Mesenchymal stem cell (in vitro differentiated cells and primary cell): ENCODE measurements at regions not wholly inside any gene's neighbourhood (a gene's known extent, or its start where the extent isn't known, plus 50 kb on each side); places are given as distances from the start of the nearest gene placed in this dataset.

Experiments used
- DNase-seq: peaks from one replicate; pipeline ENCODE4 v3.0.0-alpha.2; 2013
- H2AFZ ChIP-seq: one replicate; pipeline ENCODE4 v1.6.1; 2013; ENCODE audit warnings: low read depth, mild to moderate bottlenecking, control low read depth, inconsistent platforms, low read length, moderate library complexity
- H2AK5ac ChIP-seq: 2 replicates; pipeline ENCODE4 v1.6.1; 2013; ENCODE audit warnings: low read length, moderate library complexity, mild to moderate bottlenecking, inconsistent platforms; ENCODE audit not compliant: severe bottlenecking
- H2BK120ac ChIP-seq: one replicate; pipeline ENCODE4 v1.6.1; 2013; ENCODE audit warnings: low read depth, mild to moderate bottlenecking, inconsistent platforms, low read length, moderate library complexity
- H2BK12ac ChIP-seq, 2 experiments: one replicate each; pipeline ENCODE4 v1.6.1; 2013; ENCODE audit warnings: inconsistent platforms in 2 of 2, low read length in 2 of 2, mild to moderate bottlenecking in 2 of 2, moderate library complexity in 2 of 2, control low read depth in 1 of 2
- H2BK15ac ChIP-seq: one replicate; pipeline ENCODE4 v1.6.1; 2013; ENCODE audit warnings: mild to moderate bottlenecking, low read depth, inconsistent platforms; ENCODE audit not compliant: poor library complexity, severe bottlenecking
- H2BK5ac ChIP-seq: 2 replicates; pipeline ENCODE4 v1.6.1; 2013; ENCODE audit warnings: low read depth, mild to moderate bottlenecking, low read length, control low read depth, inconsistent platforms; ENCODE audit not compliant: poor library complexity, severe bottlenecking
- H3K14ac ChIP-seq, 2 experiments: one replicate each; pipeline ENCODE4 v1.6.1; 2013; ENCODE audit warnings: inconsistent platforms in 2 of 2, low read length in 2 of 2, control low read depth in 1 of 2, mild to moderate bottlenecking in 1 of 2, moderate library complexity in 1 of 2
- H3K18ac ChIP-seq, 2 experiments: one replicate each; pipeline ENCODE4 v1.6.1; 2013; ENCODE audit warnings: inconsistent platforms in 2 of 2, low read length in 2 of 2, control low read depth in 1 of 2, low read depth in 1 of 2, mild to moderate bottlenecking in 1 of 2
- H3K23ac ChIP-seq, 2 experiments: one replicate each; pipeline ENCODE4 v1.6.1; 2013; ENCODE audit warnings: inconsistent platforms in 2 of 2, low read length in 2 of 2, mild to moderate bottlenecking in 2 of 2, moderate library complexity in 2 of 2, control low read depth in 1 of 2
- H3K27ac ChIP-seq: 2 replicates; pipeline ENCODE4 v1.5.1; 2013; ENCODE audit warnings: mild to moderate bottlenecking, moderate library complexity, low read length, control low read depth, inconsistent platforms; ENCODE audit not compliant: poor library complexity, severe bottlenecking
- H3K27me3 ChIP-seq, 2 experiments: 2 replicates each; pipeline versions ENCODE4 v1.6.1 to v1.7.0; 2013; ENCODE audit warnings: low read length in 2 of 2, mild to moderate bottlenecking in 2 of 2, moderate library complexity in 2 of 2, control low read depth in 1 of 2, inconsistent platforms in 1 of 2; ENCODE audit not compliant: control insufficient read depth in 1 of 2, insufficient read depth in 1 of 2
- H3K36me3 ChIP-seq, 2 experiments: 2 replicates each; pipeline versions ENCODE4 v1.6.1 to v1.7.0; 2013; ENCODE audit warnings: low read length in 2 of 2, control low read depth in 1 of 2, inconsistent platforms in 1 of 2, low read depth in 1 of 2, mild to moderate bottlenecking in 1 of 2; ENCODE audit not compliant: insufficient read depth in 2 of 2, control insufficient read depth in 1 of 2
- H3K4ac ChIP-seq, 2 experiments: one replicate each; pipeline ENCODE4 v1.6.1; 2013; ENCODE audit warnings: inconsistent platforms in 2 of 2, low read length in 2 of 2, mild to moderate bottlenecking in 2 of 2, moderate library complexity in 2 of 2, control low read depth in 1 of 2, low read depth in 1 of 2
- H3K4me1 ChIP-seq: 2 replicates; pipeline ENCODE4 v1.6.1; 2013; ENCODE audit warnings: low read depth, low read length, control low read depth; ENCODE audit not compliant: control insufficient read depth, insufficient read depth
- H3K4me2 ChIP-seq: 2 replicates; pipeline ENCODE4 v1.6.1; 2013; ENCODE audit warnings: low read length, mild to moderate bottlenecking, inconsistent platforms; ENCODE audit not compliant: poor library complexity, severe bottlenecking
- H3K4me3 ChIP-seq, 2 experiments: 2 replicates each; pipeline versions ENCODE4 v1.5.1 to v1.7.0; 2013; ENCODE audit warnings: low read length in 2 of 2, mild to moderate bottlenecking in 2 of 2, control low read depth in 1 of 2, low read depth in 1 of 2; ENCODE audit not compliant: insufficient read depth in 1 of 2
- H3K79me1 ChIP-seq: replicated peaks from 2 replicates; pipeline ENCODE4 v1.6.1; 2013; ENCODE audit warnings: mild to moderate bottlenecking, control low read depth, low read length, inconsistent platforms; ENCODE audit not compliant: poor library complexity, severe bottlenecking
- H3K9ac ChIP-seq: 2 replicates; pipeline ENCODE4 v1.7.0; 2013; ENCODE audit warnings: mild to moderate bottlenecking, low read length, moderate library complexity
- H3K9me3 ChIP-seq: 2 replicates; pipeline ENCODE4 v1.7.0; 2013; ENCODE audit warnings: mild to moderate bottlenecking, low read length; ENCODE audit not compliant: control insufficient read depth
- H4K8ac ChIP-seq: one replicate; pipeline ENCODE4 v1.6.1; 2013; ENCODE audit warnings: inconsistent platforms, mild to moderate bottlenecking, low read length, moderate library complexity
- H4K91ac ChIP-seq: one replicate; pipeline ENCODE4 v1.6.1; 2013; ENCODE audit warnings: mild to moderate bottlenecking, low read length, inconsistent platforms
- WGBS: methylation state at CpG from one replicate; pipeline ENCODE4 v1.1.7; 2013; ENCODE audit warnings: mixed read lengths; 5-methylcytosine and 5-hydroxymethylcytosine counted together

GRCh38 chr3:168183774-168184173, 88.0 kb upstream of the GOLIM4 start:
- no peak overlapping the region for H2BK5ac ChIP-seq
- H3K36me3 ChIP-seq, result no peaks in the 10 kb centered on the region
- no peak overlapping the region for H3K4me3 ChIP-seq
- H4K91ac ChIP-seq, result no peak overlapping the region
- H4K8ac ChIP-seq, result no peak overlapping the region
- H3K4me1 ChIP-seq, result no peaks in the 10 kb centered on the region
- H3K27ac ChIP-seq, result no peak overlapping the region
- no peak overlapping the region for H3K14ac ChIP-seq
- H2AK5ac ChIP-seq, result no peak overlapping the region
- H3K4ac ChIP-seq, result no peak overlapping the region
- no peaks in the 10 kb centered on the region for H3K9me3 ChIP-seq
- no peak for DNase-seq
- H3K27me3 ChIP-seq, result no peaks in the 10 kb centered on the region
- H3K79me1 ChIP-seq, result no peaks in the 10 kb centered on the region
- H3K9ac ChIP-seq, result no peak overlapping the region
- WGBS, result 71% methylated on average over 1 of the region's 1 CpG
- no peak overlapping the region for H3K23ac ChIP-seq
- no peak overlapping the region for H2AFZ ChIP-seq
- H3K4me2 ChIP-seq, result no peak overlapping the region
- no peak overlapping the region for H3K18ac ChIP-seq
- H2BK15ac ChIP-seq, result no peak overlapping the region
- H2BK120ac ChIP-seq, result no peak overlapping the region
- no peak overlapping the region for H2BK12ac ChIP-seq

- Histone ChIP-seq H4K91ac (no peak overlapping the region), H2BK15ac (no peak overlapping the region), H3K14ac (no peak overlapping the region), H4K8ac (no peak overlapping the region), H3K27me3 (no peaks in the 10 kb centered on the region), H3K18ac (no peak overlapping the region), H3K79me1 (no peaks in the 10 kb centered on the region), H3K4ac (no peak overlapping the region), H2BK5ac (no peak overlapping the region), H3K23ac (no peak overlapping the region), H2AFZ (no peak overlapping the region), H3K9ac (no peak overlapping the region), H3K4me2 (no peak overlapping the region), H2BK12ac (no peak overlapping the region), H3K4me1 (no peaks in the 10 kb centered on the region), H3K9me3 (no peaks in the 10 kb centered on the region), H3K36me3 (no peaks in the 10 kb centered on the region), H3K4me3 (no peak overlapping the region), H3K27ac (no peak overlapping the region), H2BK120ac (no peak overlapping the region), H2AK5ac (no peak overlapping the region)
- DNase-seq, result peak; percentile 12
- WGBS, result 59% methylated on average over 3 of the region's 3 CpGs
Observed at GRCh38 chr3:168168743-168169142, 73.0 kb upstream of the GOLIM4 start.

- H3K4me2 ChIP-seq, result no peak overlapping the region
- H2AK5ac ChIP-seq, result no peak overlapping the region
- H2BK15ac ChIP-seq, result no peak overlapping the region
- H3K14ac ChIP-seq, result no peak overlapping the region
- H2AFZ ChIP-seq, result peak overlapping the region; percentile 62
- H3K27me3 ChIP-seq, result no peaks in the 10 kb centered on the region
- H3K18ac ChIP-seq, result no peak overlapping the region
- H3K9me3 ChIP-seq, result no peaks in the 10 kb centered on the region
- 39% methylated on average over 2 of the region's 6 CpGs for WGBS
- H3K36me3 ChIP-seq, result no peaks in the 10 kb centered on the region
- DNase-seq, result peak; percentile 78
- no peak overlapping the region for H2BK120ac ChIP-seq
- H3K9ac ChIP-seq, result peak overlapping the region; percentile 89
- no peak overlapping the region for H3K4ac ChIP-seq
- H4K91ac ChIP-seq, result no peak overlapping the region
- H4K8ac ChIP-seq, result no peak overlapping the region
- H2BK12ac ChIP-seq, result no peak overlapping the region
- H3K4me3 ChIP-seq, result peak overlapping the region in 1 of 2 experiments; percentile 62
- H3K79me1 ChIP-seq, result no peaks in the 10 kb centered on the region
- H3K27ac ChIP-seq, result no peak overlapping the region
- no peak overlapping the region for H3K23ac ChIP-seq
- no peak overlapping the region for H2BK5ac ChIP-seq
- no peaks in the 10 kb centered on the region for H3K4me1 ChIP-seq
Observed at GRCh38 chr3:168165390-168166269, 69.9 kb upstream of the GOLIM4 start.

GRCh38 chr3:168162172-168162571, 66.4 kb upstream of the GOLIM4 start:
- no peak overlapping the region for H3K23ac ChIP-seq
- H3K4ac ChIP-seq, result no peak overlapping the region
- no peaks in the 10 kb centered on the region for H3K79me1 ChIP-seq
- no peak overlapping the region for H4K91ac ChIP-seq
- no peak overlapping the region for H3K9ac ChIP-seq
- no peak overlapping the region for H2BK12ac ChIP-seq
- H2BK15ac ChIP-seq, result no peak overlapping the region
- no peaks in the 10 kb centered on the region for H3K4me1 ChIP-seq
- H4K8ac ChIP-seq, result peak overlapping the region; percentile 37
- H3K4me2 ChIP-seq, result no peak overlapping the region
- H3K9me3 ChIP-seq, result no peaks in the 10 kb centered on the region
- no peak overlapping the region for H2AFZ ChIP-seq
- no peaks in the 10 kb centered on the region for H3K36me3 ChIP-seq
- H3K4me3 ChIP-seq, result no peak overlapping the region
- H2BK5ac ChIP-seq, result no peak overlapping the region
- no peak overlapping the region for H3K14ac ChIP-seq
- H3K27ac ChIP-seq, result no peak overlapping the region
- no peak for DNase-seq
- H3K18ac ChIP-seq, result no peak overlapping the region
- WGBS, result 67% methylated on average over 1 of the region's 1 CpG
- H2AK5ac ChIP-seq, result no peak overlapping the region
- no peaks in the 10 kb centered on the region for H3K27me3 ChIP-seq
- no peak overlapping the region for H2BK120ac ChIP-seq
